Fibroblast of pulmonary artery (primary cell): ENCODE measurements at regions not wholly inside any gene's neighbourhood (a gene's known extent, or its start where the extent isn't known, plus 50 kb on each side); places are given as distances from the start of the nearest gene placed in this dataset.
A peak's percentile ranks its signal among the peaks of the same experiment; 100 is the strongest.

ENCODE experiments used
- DNase-seq: peaks from one replicate; pipeline ENCODE4 v3.0.0-alpha.2; 2010; ENCODE audit warnings: low read depth
- H3K4me3 ChIP-seq: replicated peaks from 2 replicates; pipeline ENCODE4 v1.5.1; 2011; ENCODE audit warnings: low read depth, mild to moderate bottlenecking, control low read depth, low read length, moderate library complexity
- TF ChIP-seq, protein P1 (sequence below): IDR thresholded peaks from 2 replicates; pipeline ENCODE4 v1.5.1; 2011; ENCODE audit warnings: mild to moderate bottlenecking, control low read depth, low read length, inconsistent platforms; ENCODE audit errors: missing control alignments

DNA sequence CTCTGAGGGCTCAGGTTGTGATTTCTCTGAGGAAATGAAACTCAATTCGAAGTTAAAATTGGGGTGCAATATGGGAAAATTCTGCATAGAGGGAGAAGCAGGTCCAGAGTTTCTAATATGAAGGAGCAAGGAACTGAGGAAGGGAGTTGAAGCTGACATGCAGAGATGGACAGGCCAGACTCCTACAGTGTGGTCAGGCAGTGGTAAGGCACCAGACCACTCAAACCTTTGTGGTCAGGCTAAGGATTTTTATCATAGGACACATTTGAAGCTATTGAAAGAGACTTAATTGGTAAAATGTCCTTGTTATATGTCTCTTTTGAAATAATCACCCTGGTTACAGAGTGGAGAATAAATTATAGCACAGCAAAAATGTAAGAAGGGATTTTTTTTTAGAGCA, 1074.8 kb upstream of the CDH2 start:
- no peak for DNase-seq
- TF ChIP-seq, protein P1, sequence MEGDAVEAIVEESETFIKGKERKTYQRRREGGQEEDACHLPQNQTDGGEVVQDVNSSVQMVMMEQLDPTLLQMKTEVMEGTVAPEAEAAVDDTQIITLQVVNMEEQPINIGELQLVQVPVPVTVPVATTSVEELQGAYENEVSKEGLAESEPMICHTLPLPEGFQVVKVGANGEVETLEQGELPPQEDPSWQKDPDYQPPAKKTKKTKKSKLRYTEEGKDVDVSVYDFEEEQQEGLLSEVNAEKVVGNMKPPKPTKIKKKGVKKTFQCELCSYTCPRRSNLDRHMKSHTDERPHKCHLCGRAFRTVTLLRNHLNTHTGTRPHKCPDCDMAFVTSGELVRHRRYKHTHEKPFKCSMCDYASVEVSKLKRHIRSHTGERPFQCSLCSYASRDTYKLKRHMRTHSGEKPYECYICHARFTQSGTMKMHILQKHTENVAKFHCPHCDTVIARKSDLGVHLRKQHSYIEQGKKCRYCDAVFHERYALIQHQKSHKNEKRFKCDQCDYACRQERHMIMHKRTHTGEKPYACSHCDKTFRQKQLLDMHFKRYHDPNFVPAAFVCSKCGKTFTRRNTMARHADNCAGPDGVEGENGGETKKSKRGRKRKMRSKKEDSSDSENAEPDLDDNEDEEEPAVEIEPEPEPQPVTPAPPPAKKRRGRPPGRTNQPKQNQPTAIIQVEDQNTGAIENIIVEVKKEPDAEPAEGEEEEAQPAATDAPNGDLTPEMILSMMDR, result no peak
- no peak overlapping the region for H3K4me3 ChIP-seq

DNA sequence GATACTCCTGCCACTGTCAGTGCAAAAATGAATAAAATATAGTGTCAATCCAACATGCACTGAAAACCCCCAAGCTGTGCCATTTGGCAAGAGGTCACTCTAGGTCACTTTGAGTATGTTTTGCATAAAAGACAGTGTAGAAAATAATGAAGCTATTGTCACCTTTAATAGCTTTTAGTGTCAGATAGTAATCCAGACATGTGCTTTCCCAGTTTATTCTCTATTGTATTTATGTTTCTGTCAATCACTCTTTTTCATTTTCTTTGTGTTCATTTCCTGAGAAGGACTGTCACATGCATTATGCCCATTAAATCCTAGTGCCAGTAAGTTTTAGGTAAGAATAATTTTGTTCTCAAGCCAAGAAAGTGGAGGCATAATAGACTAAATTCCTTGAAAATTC, 1073.9 kb upstream of the CDH2 start:
- no peak overlapping the region for H3K4me3 ChIP-seq
- TF ChIP-seq, protein P1, result no peak

DNA sequence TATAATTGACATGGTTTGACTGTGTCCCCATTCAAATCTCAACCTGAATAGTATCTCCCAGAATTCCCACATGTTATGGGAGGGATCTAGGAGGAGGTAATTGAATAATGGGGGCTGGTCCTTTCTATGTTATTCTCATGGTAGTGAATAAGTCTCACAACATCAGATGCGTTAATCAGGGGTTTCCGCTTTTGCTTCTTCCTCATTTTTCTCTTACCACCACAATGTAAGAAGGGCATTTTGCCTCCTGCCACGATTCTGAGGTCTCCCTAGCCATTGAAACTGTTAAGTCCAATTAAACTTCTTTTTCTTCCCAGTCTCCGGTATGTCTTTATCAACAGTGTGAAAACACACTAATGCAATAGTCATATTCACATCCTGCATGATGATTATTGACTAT, 1073.3 kb upstream of the CDH2 start:
- DNase-seq, result no peak
- TF ChIP-seq, protein P1, result no peak
- no peak overlapping the region for H3K4me3 ChIP-seq

More for the DNA sequence above, 1073.9 kb upstream of the CDH2 start:
- DNase-seq, result no peak

DNA sequence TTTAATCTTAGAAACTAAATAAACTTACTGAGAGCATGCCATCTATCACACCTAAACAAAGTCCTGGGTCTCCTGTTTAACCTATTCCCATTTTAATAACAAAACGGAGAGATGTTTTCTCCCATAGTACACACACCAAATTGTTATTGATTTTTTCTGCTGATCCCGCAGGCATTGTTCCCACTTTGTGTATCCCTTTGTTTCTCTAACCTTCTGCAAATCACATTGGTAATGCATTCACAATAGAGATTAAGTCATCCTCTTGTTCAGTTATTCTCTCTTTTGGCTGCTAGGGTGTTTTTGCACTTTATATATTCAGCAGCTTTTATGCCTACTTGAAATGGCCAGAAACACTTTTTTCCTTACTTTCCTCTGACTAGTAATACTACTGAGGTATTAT, 1071.9 kb upstream of the CDH2 start:
- TF ChIP-seq, protein P1, result no peak
- DNase-seq, result no peak
- no peak overlapping the region for H3K4me3 ChIP-seq

DNA sequence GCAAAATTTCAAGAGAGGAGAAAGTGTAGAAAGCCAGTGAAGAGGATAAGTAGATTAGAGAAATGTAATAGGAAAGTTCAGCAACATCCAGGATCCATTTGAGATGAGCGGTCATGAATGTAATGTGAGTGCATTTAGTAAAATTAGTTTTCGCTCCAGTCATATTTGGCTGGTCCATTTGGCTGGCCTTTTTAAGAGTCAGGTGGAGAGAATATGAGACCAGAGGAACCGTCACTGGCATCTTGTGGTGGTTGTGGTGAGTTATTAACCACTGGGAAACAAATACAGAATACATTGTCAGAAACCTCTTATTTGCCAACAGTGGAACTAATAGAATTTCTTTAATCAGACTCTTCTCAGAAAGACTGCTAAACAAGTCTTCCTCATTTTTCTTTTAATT, 1064.3 kb upstream of the CDH2 start:
- H3K4me3 ChIP-seq, result no peak overlapping the region
- TF ChIP-seq, protein P1, result no peak
- DNase-seq, result no peak

DNA sequence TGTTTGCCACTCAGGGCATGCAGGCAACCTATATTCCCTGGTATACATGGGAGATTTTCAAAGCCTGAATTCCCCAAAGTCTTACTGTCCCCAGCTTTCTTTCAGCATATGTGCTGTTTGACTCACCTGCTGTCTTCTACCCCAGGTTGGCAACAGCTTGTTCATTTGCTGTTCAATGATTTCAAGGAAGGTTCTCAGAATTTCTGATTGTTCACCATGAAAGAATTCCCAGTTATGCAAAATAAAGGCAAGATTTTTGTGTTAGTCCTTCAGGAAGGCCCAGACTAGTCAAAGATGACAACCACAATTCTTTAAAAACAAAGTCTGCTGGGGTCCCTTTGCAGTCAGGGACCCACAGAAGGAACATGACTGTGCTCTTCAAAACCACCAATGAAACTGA, 1057.8 kb upstream of the CDH2 start:
- no peak overlapping the region for H3K4me3 ChIP-seq
- TF ChIP-seq, protein P1, result no peak
- no peak for DNase-seq

DNA sequence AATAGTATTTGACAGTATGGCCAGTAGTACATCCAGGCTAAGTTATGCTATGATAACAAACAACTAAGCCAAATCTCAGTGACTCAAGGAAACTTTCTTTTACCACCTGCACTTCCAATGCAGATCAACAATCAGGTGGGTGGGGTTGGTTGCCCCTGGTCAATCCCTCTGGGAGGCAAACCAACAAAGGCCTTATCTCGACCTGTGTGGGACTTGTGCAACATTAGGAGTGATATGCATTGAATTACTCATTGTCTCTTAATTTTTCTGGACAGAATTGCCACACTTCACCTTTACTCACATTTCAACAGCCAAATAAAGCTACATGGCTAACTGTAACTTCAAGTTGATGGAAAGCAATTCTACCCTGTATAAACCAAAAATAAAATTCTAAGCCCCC, 1049.3 kb upstream of the CDH2 start:
- TF ChIP-seq, protein P1, result no peak
- DNase-seq, result peak; percentile 35
- no peak overlapping the region for H3K4me3 ChIP-seq
